ENCODE measurements at regions not wholly inside any gene's neighbourhood (a gene's known extent, or its start where the extent isn't known, plus 50 kb on each side); places are given as distances from the start of the nearest gene placed in this dataset.

DNA sequence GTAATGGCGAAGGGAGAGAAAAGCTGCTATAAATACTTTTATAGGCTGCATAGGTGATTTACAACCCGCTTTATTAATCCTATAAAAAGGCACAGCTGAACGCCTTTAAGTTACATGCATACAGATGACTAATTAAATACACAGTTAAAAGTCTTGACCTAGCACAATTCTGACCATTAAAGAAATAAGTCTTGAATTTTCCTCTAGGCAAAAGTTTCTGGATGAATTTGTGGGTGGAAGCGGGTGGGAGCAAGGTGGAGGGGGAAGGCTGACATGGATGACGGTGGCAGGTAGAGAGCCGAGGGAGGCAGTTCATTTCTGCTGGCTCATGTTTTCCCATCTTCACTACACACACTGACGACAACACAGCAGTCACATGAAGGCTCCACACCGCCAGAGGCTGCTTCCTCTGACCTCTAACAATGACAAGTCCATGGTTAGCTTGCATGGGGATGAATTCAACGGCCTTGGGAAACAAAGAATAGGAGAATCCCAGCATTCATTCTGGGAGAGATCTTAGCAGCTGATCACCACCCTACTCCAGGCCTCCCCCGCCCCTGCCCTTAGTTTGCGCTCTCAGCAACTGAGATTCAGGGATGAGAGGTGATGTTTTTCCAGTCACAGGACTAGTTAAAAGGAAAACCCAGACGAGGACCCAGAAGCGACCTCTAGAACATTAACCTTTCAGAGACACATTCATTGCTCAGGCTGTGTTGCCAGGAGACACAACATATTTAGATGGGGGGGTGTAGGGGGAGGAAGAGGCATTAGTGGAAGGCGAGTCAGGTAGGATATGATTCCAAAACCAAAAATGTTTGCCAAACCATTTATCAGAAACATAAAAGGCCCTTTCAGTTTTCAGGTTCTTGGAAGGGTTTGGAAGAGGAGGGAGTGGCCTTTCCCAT, 329.3 kb downstream of the PIK3R1 start:
- DNase-seq = peak; percentile 30

DNA sequence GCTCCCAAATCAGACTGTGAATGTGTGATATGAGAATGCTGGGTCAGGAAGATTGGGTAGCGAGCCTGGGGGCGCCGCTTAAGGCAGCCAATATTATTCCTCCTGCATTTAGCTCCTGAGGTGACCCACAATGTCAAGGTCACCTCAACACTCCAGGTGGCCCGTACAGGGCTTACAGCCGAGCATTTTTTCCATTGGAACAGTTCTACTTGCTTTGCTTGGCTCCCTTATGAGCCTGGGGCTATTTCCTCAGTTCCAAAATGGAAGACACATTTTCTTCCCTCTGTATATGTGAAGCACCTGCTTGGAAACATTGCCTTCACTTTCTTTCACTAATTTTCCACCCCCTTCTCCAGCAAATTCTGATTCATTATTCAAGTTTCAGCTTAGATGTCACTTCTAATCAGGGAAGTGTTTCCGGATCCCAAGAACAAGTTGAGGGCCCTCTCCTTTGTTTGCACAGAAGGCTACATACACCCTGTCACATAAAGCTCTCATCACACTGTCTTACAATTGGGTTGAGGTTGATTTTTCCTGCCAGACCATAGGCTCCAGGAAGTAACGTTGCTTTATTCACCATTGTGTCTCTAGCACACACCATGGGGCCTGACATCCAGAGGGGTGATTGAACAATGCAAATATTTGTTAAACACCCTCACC, 330.2 kb downstream of the PIK3R1 start:
- peak; percentile 56 for DNase-seq

DNA sequence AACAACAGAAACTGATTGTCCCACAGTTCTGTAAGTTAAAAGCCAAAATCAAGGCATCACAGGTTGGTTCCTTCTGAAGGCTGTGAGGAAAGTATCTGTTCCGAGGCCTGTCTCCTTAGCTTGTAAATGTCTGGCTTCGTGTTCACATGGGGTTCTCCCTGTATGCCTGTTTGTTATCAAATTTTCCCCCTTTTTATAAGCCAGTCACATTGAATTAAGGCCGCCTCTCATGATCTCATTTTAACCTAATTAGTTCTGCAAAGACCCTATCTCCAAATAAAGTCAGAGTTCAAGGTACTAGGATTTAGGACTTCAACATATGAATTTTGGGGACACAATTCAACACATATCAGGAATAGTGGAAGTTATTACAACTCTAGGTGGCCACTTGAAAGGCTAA, 331.5 kb downstream of the PIK3R1 start:
- no peak for DNase-seq

DNA sequence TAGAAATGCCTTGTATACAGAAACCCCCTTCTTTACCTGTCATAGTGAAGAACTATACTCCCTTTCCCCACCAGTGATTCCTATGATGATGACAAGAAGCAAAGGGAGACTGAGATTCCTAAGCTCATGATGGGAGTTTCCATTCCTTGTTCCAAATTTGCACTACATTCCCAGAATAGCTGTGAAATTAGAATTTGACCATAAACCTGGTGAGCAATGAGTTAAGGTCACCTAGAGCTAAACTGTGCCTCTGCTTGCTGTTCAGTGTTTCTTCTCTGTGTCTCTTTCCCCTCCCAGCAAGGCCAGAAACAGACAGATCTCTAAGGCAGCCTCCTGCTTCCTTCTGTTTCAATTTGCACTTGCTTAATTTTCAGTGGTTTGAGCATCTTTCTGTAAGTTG, 332.1 kb downstream of the PIK3R1 start:
- no peak for DNase-seq

DNA sequence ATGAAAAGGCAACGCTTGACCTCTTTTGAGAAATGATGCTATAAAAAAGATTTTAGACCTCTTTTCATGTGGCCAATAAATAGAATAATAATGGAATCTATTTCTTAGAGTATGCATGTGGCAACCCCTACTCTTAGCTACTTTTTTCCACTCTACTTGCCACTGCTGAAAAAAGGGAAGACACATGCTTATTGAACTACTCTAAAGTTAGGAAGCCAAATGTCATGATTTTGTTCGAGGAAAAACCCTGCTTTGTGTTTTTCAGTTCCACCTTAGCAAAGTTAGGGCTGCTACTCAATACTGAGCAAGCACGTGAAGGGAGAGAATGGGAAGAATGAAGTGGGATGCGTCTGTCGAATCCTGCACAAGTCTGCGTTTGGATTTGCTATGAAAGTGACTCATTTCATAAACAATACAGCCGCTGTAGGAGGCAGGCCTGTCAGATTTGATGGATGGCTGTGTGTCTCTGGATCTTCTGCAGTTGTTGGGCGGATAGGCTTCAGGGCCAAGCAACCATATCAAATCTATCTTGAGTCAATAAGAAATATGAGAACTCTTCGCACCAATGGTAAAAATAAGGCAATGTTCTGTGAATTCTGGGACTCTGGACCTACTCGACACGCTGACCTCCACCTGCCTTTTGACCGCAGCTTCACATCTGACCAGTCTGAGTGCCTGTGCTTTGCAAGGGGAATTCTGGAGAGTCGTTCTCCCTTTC, 333.6 kb downstream of the PIK3R1 start:
- peak; percentile 18 for DNase-seq

DNA sequence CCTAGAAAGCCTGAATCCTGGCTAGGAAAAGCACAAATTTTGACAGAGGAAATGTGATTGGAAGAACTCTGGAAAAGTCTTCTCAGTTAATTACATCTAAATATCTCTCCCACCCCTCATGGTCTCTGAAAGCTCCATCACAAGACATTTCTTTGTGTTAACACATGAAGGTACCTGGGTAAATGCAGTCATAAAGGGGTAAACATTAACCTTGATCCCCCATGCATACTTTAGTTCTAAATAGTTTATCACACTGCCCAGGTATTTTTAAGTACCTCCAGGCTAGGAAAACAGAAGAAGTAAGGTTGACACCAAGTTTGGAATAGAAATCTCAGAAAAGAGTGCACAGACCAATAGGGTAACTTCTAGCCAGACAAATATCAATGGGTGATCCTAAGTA, 334.5 kb downstream of the PIK3R1 start:
- DNase-seq = no peak

DNA sequence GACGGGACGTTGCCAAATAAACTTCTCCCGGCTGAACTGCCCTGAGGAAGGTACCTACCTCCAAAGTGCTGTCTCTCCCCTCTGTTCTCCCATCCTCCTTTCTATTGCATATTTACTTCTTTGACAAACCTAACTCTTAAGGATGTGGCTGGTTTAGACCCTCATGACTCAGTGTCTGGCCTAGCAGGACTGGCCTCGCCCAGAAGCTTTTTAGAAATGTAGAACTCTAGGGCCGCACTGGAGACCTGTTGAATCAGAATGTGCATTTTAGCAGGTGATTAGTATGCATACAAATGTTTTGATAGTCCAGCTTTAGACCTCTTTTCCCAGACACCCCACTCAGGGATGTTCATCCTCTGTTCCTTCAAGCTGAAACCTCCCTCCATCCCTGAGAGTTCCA, 335.9 kb downstream of the PIK3R1 start:
- no peak for DNase-seq

DNA sequence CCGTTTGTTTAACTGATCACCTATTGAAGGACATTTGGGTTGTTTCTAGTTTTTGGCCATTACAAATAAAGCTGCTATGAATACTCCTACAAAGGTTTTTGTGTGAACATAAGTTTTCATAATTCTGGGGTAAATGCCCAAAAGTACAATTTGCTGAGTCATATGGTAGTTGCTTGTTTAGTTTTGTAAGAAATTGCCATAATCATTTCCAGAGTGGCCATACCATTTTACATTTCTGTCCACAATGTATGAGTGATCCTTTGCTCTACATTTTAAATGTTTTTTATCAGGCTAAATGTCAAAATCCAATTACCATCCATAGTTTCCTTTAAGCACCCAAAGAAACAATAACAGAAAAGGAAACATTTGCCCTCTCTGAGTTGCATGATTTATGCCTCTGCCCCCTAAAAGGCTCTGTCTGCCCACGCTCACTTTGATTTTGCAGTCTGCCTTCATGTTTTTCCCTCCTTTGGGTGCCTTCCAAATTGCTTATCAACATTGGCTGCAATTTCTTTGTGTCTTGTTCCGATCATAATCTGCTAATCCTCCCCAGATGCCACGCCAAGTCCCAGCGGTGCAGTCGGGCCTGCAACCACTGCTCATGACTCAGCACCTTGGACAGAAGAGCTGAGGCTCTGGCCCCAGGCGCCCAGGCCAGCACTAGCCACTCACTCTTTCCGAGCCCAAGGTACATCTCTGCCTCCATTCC, 339.2 kb downstream of the PIK3R1 start:
- DNase-seq = no peak

DNA sequence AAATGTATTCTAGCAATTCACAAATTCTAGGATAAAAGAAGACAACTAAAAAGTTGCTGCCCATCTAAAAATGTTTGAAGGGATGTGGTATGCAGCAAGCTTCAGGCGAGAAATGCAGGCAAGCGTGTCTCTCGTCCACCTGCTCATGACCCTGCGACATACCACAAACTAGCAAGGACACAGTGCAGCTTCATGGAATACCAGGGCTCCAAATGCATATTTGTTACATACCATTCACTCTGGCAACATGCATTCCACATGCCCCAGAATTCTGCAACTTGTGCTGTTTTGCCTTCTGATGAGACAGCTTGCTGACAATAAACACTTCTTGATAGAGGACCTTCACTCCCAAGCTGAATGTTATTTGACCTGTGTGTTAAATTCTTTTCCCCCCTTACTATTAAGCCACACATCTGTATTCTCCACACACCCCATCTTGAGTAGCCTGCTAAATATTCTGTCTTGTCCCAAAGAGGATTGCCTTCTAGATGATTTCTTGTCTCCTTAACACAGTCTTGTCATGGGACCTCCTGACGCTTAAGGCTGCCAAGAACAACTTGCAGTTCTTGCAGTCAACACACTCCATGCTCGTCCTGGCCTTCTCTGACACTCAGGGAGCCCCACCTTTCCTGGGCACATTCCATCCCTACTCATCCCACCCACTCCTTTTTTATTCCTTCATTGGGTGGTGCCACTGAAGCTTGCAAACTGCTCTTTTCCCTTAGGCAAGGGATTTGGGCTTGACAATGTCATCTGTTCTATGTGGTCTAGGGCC, 340.5 kb downstream of the PIK3R1 start:
- no peak for DNase-seq

DNA sequence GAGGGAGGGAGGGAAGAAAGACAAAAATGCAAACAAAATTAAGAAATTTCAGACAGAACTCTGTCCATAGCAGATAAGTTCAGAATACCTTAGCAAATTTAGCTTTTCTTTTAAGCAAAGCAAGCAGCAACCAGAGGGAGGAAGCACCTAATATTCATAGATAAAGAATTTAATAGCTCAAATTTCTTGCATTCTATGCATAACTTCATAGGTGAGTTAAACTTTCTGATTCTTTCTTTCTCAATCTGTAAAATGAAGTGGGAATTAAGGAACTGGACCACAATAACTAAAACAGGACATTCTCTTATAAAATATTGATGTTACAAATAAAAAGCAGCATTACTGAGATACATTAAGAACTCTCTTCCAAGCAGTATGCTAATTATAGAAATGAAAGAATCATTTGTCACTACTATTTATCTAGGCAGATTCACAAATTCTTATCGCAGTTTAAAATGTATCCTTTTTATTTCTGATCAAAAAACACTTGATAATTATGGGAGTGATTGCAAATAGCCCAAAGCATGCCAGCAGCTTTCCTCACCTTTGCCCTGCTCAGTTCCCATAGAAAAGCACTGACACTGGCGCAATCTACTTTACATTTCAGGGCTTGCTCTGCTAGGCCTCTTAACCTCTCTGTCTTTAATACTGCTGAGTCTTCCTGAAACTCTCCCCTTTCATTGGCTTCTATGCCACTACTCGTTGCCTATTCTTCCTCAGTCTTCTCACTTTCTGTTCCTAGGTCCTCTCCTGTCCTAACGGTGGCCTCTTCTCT, 341.8 kb downstream of the PIK3R1 start:
- no peak for DNase-seq

DNA sequence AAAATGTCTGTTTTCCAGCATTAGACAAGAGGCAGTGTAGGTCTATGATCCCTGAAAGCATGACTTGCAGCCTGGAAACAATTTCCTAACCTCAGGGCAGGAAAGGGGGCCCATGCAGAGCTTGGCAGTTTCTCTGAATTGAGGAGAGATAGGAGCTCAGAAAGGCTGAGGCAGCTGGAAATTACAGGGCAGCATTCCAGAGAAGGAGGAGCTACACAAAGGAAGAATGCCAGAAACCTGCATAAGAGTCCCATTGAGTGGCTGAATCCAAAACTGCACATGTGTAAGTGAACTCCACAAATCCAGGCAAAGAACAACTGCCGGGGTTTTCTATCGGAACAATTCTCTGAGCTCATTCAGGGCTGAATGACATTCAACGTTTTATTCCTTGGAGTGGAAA, 346.8 kb downstream of the PIK3R1 start:
- DNase-seq = no peak

DNA sequence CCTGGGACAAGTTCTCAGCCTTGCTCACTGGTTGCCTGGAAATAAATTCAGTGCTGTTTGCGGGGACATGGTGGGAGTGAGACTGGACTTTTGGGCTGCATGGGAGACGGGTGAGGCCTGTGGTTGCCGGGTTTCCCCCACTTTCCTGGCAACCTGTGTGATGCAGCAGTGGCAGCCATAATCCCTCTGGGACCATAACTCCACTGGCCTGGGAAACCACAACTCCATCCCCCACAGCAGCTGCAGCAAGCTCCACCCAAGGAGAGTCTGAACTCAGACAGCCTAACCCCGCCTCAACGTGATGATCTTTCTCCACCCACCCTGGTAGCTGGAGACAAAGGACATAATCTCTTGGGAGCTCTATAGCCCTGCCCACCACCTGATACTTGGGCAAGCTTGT, 349.9 kb downstream of the PIK3R1 start:
- DNase-seq = no peak

DNA sequence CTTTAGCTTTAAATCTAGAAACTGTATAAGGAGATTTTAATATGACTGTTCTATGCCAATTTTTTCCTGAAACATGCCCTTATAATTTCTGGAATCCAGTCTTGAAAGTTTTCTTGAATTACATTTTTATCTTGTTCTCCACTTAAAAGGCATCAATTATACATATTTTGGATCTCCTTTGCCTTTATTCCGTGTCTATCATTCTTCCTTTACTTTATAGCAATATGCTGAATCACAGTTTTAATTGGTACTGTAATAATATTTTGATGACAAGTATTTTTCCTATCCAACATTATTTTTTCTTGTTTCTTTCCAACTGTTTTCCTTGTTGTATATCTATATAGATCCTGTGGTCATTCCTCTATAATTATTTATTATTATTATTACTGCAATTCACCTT, 361.2 kb downstream of the PIK3R1 start:
- DNase-seq = no peak

DNA sequence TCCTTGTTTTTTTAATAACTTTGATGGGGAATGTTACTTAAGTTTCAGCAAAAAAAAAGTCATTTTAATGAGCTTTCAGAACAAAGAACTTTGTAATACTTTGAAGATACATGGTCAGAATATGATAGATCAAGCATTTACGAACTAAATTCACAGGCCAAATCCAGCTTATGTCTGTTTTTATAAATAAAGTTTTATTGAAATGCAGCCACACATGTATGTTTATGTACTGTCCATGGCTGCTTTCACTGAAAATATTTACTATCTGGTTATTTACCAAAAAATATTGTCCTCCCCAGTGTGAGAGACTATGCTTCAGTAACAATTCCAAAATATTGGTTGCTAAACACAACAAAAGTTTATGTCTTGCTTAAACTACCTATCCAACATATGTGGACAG, 366.7 kb downstream of the PIK3R1 start:
- DNase-seq = no peak

DNA sequence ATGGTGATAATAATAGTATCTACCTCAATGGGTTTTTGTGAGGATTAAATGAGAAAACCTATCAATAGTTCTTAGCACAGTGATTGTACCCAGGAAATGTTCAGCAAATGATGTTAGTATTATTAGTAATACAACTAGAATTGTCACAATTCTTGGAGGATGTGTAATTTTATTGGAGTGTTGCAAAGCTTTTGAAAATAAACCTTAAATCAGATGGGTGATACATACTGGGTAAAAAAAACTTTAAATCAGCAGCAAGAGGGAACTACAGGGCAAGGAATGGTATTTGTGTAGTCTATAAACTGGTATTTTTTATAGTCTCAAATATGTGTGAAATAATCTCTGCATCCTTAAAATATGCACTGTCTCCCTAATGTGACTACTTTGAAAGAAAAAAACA, 371.6 kb downstream of the PIK3R1 start:
- DNase-seq = no peak

DNA sequence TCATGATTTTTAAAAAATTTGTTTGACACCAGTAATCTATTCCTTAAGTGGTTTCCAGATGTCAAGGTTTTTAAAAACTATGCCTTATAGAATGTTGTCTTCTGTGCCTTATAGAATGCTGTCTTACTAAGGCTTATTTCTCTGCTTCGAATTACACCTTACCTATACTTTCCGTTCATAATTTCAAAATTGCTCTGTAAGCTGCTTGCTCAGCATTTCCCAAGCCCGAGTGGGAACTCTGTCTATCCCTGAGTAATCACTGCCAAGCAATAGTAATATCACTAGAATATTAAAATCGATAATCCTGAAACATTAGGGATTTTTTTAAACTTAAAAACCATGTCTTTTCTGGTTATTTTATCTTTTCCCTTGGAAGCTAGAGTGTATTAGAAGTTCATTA, 376.3 kb downstream of the PIK3R1 start:
- no peak for DNase-seq

DNA sequence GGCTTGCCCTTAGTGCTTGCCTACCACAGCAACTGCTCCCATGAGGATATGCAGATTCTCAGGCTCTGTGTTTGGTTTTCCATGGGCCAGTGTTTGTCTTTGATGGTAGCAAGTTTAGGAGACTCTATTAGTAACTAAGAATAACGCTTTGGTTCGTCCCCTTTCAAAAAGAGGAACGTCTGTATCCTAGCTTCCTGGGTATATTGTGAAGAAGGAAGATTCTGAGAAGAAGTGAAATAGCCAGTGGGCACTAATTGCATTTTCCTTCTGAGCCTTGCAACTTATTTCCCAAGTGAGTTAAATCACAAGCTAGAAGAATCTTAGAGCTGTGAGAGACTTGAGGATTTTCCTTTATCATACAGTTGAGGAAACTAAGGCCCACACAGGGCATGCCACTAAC, 376.8 kb downstream of the PIK3R1 start:
- DNase-seq = no peak

DNA sequence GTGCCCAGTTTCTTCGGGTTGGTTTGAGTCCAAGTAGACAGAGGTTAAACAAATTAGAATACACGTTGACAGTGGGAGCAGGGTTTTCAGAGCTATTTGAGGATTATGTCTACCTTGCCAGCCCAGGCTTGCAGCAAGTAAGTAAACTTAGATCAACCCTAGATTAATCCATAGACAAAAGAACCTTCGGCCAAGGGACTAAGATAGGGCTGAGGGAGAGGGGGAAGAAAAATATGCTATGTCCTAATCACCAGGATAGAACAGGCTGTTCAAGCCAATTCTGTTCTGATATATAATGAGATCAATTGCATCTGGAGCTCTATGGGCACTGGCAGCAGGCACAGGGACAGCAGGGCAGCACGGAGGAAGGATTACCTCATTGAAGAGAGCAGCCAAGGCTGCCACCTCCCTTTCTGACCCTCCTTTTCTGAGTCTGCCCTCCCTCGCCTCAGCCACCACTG, 377.7 kb downstream of the PIK3R1 start:
- no peak for DNase-seq

DNA sequence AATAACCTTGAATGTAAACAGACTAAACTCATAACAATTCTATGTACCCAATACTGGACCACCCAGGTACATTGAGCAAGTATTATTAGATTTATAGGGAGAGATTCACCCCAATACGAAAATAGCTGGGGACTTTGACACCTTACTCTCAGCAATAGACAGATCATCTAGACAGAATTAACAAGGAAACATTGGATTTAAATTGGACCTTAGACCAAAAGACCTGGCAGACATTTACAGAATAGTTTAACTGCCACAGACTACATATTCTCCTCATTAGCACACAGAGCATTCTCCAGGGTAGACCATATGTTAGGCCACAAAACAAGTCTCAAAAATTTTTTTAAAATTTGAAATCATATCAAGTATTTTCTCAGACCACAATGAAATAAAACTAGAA, 397.4 kb downstream of the PIK3R1 start:
- no peak for DNase-seq

DNA sequence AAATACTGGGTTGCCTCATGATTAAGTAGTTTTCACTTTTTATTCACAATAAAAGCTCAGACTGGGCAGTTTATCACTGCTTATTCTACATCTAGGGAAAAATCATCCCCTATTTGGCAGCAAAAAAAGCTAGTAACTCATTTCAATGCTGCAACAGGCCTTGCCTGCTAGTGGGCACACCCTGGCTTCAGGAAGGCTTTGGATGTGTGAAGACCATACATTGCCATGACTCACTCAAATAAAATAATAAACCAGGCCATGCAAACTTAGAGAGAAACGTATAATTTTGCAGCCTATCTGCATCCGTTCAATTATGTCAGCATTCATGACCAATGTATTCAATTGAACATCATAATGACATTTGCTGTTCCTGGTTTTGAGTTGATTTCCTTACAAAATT, 402.9 kb downstream of the PIK3R1 start:
- DNase-seq = no peak

DNA sequence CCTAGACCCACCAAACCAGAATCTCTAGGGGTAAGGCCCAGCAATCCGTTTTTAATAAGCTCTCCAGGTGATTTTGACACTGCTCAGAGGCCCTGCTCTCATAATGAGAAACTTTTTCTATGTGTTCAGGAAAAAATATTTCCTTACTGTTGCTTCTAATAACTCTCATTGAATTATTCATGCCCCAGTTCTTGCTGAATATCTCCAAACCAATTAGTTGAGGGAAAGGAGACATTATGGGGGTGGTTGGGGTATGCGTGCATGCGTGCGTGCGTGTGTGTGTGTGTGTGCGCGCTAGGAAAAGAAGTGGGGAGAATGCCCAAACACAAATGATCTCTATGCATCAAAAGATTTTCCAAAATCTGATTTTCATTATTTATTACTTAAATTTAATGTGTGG, 411.4 kb downstream of the PIK3R1 start:
- no peak for DNase-seq

All from NCI-H510A treated with DMSO at 0.1 percent for 48 hours (cell line).